Kasumi-1 (cell line): ENCODE measurements at regions not wholly inside any gene's neighbourhood (a gene's known extent, or its start where the extent isn't known, plus 50 kb on each side); places are given as distances from the start of the nearest gene placed in this dataset.
"Not testable (repeated sequence)": the region's sequence is repeated elsewhere in the genome, so short reads cannot be mapped to it uniquely, and the experiment has no call there.

Experiments
- DNase-seq, 2 experiments: peaks; one replicate each; lab custom pipeline; 2025; lab: John Stamatoyannopoulos, UW

DNA sequence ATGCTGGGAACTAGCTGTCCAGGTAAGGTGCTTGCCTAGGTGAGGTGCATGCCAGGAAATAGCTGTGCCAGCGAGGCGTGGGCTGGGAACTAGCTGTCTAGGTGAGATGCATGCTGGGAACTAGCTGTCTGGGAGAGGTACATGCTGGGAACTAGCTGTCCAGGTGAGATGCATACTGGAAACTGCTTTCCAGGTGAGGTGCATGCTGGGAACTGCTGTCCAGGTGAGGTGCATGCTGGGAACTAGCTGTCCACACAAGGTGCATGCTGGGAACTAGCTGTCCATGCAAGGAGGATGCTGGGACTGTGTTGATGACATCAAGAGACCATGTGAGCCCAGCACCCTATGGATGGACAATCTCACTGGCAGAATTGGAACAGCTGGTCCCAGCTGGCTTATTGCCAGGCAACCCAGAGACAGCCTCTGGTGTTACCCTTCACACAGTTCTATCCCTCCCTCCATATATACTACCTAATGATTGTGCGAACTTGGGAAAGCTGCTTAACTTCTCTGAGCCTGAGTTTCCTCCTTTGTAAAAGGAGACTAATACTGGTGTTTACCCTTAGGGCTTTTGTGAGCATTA lies 479.9 kb upstream of the RBFOX1 start:
- DNase-seq = no peak

DNA sequence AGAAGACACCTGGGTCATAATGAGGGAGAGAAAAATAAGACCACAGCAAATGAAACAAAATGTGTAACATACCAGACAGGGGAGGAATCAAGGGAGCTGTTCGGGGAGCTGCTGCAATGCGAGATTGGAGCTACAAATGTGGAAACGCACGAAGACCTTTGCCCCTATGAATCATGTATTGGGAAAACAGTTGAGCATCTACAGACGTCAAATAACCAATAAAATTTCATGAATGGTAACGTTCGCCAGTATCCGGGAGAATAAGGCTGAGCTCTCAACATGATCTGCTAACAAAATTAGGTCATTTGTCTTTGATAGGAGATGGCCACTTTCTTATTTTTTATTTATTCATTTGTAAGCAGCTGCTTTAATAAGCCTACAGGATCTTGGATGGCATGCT lies 486.2 kb upstream of the RBFOX1 start:
- DNase-seq = no peak

DNA sequence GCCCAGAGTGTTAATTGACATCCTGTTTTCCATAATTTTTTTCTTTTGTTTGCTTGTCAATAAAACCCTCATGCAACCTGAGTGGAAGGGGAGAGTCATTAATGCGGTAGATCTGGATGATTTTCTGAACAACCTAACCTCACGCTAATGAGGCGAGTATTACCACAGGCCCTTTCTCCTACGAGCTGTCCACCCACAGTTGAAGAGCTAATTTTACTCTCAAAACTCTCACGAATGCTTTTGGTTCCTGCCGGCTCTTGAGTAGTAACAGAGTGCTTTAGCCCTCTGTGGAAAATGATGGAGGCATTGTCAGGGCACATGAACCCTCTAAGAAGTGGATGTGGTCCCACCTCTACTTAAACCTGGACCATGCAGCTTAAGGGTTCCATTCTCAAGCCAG lies 491.3 kb upstream of the RBFOX1 start:
- no peak for DNase-seq

DNA sequence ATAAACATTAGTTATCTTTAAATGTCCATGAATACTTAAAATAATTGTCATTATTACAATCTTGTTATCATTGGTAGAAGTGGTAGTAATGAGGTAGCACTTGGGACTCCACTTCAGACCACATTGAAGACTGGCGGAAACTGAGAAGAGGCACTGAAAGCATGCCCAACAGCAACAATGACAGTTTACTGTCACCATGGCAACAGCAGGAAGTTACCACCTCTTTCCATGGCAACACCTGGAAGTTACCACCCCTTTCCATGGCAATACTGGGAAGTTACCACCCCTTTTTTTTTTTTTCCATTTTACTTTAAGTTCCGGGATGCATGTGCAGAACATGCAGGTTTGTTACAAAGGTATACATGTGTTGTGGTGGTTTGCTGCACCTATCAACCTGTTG lies 494.9 kb upstream of the RBFOX1 start:
- DNase-seq = no peak

DNA sequence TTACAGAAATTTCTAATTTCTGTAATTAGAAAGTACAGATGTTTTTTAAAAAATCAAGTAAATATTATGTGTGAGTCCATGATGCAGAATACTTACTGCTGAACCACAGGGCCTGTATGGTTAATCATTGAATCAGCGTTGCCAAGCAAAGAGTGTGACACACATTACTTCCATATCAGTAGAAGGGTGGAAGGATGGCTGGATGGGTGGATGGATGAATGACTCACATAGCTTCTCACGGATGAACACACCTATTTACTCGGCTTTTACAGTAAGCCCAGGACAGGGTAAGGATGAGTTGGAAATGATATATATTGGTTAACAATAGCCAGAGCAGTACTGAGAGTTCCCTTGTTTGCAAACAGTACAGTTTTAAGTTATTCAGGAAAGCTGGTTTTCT lies 495.9 kb upstream of the RBFOX1 start:
- no peak for DNase-seq

DNA sequence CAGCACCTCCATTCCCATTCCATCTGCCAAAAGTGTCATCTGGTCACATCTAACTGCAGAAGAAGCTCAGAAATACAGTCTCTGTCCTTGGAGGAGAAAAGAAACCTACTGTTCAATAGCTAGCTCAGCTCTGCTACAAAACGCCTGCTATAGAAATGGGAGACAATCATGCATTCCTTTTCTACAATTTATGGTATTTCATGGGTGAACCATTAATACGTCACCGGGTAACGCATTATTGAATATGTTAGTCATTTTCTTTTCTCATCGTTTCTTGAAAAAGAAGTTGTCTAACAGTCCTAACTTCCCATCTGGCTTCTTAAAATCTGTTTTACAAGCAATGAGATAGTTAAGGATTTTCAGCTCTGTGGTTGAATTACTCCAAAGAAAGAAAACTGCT lies 496.7 kb upstream of the RBFOX1 start:
- DNase-seq = no peak

DNA sequence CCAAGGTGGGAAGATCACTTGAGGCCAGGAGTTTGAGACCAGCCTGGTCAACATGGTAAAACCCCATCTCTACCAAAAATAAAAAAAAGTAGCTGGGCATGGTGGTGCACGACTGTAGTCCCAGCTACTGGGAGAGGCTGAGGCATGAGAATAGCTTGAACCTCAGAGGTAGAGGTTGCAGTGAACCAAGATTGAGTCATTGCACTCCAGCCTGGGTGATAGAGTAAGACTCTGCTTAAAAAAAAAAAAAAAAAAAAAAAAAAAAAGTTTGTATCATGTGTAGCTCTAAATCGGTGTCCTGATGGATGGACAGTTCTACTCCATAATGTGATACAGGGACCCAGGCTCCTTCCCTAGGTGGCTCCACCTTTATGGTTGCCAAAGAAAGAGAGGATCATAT lies 497.1 kb upstream of the RBFOX1 start:
- no peak for DNase-seq

DNA sequence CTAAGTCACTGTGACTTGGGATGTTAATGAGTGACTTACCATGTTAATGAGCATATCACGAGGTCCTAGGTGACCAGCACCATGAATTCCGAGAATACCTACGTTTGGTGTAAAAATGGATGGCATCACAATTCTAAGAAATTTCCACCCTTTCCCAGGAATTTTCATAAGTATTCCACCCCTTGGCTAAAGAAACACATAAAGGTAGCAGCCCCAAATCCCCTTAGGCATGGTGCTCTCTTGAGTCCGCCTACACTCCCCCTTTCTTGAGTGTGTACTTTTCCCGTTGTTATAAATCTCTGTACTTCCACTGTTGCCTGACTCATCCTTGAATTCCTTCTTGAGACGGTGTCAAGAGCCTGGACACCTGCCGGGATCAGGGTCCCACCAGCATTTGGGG lies 504.0 kb upstream of the RBFOX1 start:
- no peak for DNase-seq

DNA sequence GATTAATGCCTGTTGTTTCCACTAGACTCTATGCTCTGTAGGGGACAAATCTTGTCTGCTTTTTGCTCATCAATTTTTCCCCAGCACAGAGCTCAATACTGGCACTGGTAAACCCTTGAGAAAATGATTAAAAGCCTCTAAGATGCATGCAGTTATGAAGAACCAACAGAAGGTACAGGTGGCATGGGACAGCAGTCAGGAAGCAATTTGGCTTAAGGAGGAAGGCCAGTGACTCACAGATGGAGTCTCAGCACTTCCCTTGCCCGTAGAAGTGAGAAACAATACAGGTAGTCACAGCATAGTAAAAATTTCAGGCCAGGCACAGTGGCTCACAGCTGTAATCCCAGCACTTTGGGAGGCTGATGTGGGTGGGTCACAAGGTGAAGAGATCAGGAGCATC lies 504.7 kb upstream of the RBFOX1 start:
- no peak for DNase-seq

DNA sequence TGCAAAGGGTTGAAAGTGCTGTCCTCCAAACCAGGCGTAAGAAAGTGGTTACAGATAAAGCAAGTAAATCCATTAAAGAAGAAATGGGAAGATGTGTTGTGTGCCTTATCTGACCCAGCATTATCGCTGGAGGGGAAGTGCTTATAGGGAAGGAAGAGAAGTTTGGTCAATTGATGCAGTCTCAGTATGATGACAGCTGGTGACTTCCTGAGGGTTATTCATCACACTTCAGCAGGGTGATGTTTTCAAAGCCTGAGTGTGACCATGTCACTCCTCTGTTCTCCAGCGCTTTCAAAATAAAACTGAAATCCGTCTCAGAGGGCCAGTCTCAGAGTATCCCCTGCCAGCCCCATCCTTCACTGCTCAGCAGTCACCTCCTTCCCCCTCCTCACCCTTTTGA lies 505.4 kb upstream of the RBFOX1 start:
- DNase-seq = no peak

DNA sequence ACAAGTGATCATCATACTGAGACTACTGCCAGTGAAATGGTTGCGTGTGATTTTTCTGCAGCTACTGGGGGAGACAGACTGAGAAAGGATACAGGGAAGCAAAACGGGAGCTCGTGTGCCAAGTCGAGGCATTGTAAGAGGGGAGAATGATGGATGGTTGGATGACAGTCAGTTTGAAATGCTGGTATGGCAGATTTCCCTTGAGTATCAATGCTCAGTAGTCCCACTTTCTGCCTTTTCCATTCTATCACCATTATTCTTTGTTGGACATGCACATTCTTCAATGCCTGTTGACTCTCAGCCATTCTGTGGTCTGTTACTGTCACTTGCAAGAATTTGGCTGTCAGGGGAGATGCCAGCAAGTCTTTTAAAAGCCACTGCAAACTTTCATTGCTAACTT lies 510.6 kb upstream of the RBFOX1 start:
- no peak for DNase-seq

DNA sequence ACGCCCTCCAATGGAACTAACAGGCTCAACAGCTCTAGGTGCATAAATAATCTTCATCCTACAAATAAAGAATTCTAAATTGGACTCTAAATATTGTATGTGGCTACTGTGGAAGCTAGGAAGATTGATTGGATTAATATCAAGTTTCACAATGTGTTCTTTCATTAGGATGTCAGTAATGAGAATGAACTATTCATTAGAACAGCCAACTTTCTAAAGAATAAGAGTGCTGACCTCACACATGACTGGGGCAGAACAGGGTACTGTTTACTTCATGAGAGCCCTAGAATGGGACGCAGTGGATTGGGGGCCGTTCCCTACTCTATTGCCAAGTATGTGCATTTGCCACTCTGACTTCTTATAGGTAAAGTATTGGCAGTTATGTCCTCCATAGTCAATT lies 528.2 kb upstream of the RBFOX1 start:
- no peak for DNase-seq

DNA sequence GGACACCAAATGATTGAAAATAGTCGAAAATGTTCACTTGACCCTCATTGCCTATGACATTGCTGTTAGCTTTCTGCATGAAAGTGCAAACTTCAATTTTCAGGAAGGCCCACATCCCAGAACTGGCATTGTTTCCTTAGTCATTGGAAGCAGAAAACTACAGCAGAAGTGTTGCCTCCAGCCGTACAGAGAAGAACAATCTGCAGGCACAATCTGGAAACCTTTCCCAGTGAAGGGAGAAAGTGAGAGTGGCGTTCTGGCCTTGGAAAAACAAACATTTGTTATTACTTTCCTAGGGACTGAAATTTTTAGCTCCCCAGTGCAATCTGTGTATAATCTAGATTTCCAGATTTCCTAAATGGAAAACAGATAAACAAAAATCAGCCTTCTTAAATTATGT lies 529.5 kb upstream of the RBFOX1 start:
- no peak for DNase-seq

DNA sequence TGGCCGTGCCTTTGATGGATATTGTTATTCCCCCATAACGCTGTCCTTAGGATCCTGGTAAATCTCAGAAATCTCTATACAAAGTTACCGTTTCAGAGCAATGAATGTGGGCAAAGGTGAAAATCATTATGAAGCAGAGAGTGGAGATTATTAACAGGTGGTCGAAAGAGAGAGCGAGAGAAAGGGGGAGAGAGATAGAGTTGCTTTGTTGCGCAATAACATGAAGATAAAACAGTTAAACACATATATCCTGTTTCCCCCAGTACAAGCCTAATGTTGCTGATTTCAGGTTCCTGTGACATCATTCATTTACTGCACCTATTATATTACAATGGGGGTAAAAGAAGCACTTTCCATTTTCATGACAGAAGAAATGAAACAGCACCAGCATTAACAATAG lies 535.4 kb upstream of the RBFOX1 start:
- no peak for DNase-seq

DNA sequence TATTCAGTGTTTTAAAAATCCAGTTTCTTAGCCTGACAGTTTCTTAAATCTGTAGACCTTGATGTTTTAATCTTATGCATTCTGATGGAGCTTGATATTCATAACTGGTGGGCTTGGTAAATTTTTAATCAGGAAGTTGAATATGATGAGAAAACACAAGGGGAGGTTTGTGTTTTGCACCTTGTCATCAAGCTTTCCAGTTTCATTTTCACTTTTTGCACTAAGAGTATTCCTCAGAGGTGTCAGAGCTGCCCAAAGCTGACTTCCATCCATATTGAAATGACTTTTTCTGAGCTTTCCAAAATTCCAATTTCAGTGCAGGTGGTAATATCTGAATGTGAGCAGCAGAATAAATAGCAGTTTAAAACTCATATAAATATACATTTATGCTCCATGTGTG lies 555.0 kb upstream of the RBFOX1 start:
- DNase-seq = no peak

DNA sequence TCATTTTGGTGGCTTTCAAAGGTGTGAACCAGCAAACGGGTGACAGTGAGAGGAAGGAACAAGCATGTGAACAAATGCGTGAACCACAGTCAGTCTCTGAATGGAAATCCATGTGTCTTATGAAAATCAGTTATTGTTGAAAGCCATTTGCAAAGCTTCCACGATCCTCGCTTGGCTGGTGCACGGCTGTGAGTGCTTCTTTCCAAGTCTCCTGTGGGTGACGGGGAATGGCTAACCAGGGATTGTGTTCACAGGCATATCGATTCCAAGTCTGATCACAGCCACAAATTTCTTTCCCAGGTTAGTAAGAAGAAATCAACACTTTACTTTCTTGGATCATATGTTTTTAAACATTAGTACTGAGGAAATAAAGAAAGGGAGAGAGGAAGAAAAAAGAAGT lies 556.9 kb upstream of the RBFOX1 start:
- DNase-seq = no peak

DNA sequence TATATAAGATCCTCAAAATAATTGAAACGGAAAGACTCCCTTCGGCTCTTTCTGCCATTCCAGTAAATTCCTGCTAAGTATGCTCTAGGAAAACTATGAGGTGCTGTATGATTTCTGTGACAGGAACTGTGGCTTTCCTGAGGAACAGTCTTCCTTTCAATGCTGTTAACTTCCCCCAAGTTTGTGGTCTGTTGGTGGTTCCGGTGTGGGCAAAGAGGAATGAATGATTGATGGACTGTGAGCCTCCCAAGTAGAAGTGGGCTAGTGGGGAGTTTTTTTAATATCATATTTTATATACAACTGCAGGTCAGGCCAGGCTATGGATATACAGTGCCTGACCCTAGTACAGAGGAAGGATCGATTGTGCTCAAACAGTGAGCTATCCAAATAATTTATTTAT lies 560.7 kb upstream of the RBFOX1 start:
- no peak for DNase-seq

DNA sequence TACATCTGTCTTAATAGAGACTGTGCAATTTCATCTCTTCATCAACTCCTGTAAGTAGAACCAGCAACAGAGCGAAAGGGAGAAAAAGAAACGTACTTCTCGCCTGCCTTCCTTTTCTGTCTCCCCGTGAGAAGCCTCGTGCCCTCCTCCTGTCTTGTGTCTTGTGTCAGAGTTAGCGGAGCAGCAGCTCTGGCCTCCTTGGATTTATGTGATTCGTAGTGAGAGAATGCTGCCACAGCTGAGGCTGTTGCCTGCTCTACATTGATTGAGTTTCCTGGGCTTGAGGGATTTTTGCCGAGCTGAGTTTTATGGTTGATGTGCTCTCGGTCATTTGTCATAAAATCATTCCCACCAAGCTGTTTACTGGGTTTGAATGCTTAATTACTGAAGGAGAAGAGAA lies 579.1 kb upstream of the RBFOX1 start:
- no peak for DNase-seq

DNA sequence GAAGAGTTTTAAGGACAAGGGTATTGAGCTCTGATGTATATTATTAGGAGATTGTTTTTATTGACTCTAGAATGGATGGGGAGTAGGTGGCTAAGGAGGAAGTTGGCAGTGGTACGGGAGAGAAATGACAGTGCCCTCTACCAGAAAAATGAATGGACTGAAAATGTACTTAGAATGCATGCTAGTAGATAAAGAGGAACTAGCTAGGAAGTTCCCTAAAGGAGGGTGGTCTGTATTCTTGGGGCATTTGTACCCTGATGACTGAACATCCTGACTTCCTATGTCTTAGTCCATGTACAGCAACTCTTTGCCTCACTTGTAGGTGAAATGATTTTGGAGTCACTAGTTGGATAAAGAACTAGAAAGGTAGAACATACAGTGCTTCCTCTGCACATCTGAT lies 581.5 kb upstream of the RBFOX1 start:
- DNase-seq = no peak

DNA sequence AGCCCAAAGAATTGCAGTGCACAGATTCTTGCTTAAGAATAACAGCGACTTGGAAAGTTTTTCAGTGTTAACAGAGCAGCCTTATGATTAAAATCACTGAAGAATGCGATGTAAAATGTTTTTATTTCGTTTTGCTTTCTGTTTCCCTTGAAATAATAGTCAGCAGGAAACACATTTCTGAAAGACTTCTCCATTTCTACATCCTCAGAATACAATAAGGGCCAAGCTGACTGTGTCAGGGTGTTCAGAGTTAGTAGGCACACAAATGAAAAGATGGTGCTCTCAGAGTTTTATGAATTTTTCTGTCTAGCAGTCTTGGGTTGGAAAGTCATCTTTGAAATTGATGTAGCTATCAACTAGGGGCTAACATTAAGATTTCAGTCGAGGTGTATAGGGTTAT lies 582.9 kb upstream of the RBFOX1 start:
- no peak for DNase-seq

DNA sequence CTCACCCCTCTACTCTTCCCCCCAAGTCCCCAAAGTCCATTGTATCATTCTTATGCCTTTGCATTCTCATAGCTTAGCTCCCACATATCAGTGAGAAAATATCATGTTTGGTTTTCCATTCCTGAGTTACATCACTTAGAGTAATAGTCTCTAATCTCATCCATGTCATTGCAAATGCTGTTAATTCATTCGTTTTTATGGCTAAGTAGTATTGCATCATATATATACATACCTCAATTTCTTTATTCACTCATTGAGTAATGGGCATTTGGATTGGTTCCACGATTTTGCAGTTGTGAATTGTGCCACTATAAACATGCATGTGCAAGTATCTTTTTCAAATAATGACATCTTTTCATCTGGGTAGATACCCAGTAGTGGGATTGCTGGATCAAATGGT lies 596.3 kb upstream of the RBFOX1 start:
- DNase-seq = not testable (repeated sequence)

DNA sequence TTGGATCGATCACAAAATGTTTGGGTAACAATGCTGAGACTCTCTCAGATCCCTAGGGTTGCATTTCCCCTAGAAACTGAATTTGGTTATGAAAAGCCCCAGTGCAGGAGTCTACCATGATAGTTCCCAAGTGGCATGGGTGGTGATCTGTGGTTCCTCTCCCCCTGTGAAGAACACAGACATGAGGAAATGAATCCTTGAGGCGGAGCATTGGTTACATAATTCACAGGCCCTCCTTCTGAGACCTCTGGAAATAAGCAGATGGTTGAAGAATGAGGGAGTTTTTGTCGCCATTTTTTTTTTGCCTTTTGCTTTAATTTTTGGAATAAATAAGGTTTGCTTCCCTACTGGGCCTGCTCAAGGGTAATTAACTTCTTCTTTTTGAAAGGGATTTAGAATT lies 597.0 kb upstream of the RBFOX1 start:
- DNase-seq = no peak

DNA sequence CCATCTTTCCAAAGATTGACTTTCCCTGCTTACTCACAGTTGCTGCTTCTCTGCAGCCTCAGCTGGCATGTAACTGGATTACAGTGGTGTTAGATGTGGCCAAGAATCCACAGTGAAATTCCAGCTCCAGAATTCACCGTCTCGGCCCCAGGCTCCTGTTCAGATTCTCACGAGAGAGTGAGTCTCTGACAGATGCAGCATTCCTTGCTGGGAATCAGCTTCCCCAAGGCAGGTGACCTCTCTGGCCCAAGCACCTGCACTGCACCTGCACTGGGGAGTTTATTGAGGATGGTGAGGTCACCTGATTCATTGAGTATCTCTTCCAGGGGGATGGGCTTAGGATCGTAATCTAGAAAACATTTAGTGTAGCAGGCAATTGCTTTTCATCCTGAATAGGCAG lies 600.5 kb upstream of the RBFOX1 start:
- DNase-seq = no peak

DNA sequence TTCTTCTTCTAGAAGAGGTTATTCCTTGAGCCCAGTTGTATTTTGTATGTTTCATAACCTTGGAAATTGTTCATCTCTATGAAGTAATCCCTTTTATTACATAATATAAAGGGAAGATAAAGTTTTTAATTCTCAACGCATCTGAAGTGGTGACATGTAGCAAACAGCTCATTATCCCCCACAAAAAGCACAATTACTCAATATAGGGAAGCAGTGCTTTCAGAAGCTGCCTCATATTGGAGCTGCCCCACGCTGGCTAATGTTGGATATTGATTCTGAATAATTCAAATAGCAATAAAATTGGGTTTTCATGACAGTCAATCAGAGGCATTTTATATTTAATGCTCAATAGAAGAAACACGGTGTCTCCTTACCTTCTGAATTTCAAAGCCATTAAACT lies 604.3 kb upstream of the RBFOX1 start:
- no peak for DNase-seq

DNA sequence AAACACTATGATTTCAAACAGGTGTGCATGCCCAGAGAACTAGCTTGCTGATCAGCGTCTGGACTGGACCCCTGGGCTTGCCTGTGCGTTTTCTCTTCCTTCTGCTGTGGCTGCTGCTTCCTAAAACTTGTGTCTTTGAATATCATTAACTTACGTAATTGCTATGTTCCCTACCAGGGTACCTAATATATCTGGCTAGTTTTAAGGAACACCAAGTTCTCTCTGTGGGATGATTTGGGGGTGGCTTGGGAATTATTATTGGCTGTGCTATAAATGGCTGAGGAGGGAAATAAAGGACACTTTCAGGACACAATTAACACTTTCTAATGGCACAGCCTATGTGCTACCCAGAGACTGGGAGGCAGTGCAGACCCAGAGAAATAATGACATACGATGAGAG lies 606.0 kb upstream of the RBFOX1 start:
- no peak for DNase-seq
